ENCODE measurements at regions not wholly inside any gene's neighbourhood (a gene's known extent, or its start where the extent isn't known, plus 50 kb on each side); places are given as distances from the start of the nearest gene placed in this dataset.

- Histone ChIP-seq H3K9ac (ENCODE audit: low read length) (no peak overlapping the region), H3F3A (ENCODE audit: insufficient read depth) (no peaks in the 10 kb centered on the region)
- TF ChIP-seq CTCF (IDR thresholded peaks at IDR 0.05; ENCODE audit: insufficient read depth, low read length, poor library complexity, severe bottlenecking) (no peak), EZH2phosphoT487 (conservative IDR thresholded peaks at IDR 0.05; ENCODE audit: low read length) (no peak)
Measured at GRCh38 chr12:24246934-24247333, 297.5 kb upstream of the SOX5 start.

GRCh38 chr12:24246376-24246775 lies 296.9 kb upstream of the SOX5 start:
- Histone ChIP-seq H2AFZ (ENCODE audit: low read depth, low read length, severe bottlenecking) (no peak overlapping the region), H3K4me3 (ENCODE audit: insufficient read depth, low read length, poor library complexity, severe bottlenecking) (no peak overlapping the region), H4K20me1 (ENCODE audit: low read depth, low read length) (no peaks in the 10 kb centered on the region), H3K4me2 (ENCODE audit: low read depth, low read length, poor library complexity, severe bottlenecking) (no peak overlapping the region), H3K27me3 (ENCODE audit: low read length) (no peaks in the 10 kb centered on the region), H3K9ac (ENCODE audit: low read length) (no peak overlapping the region), H3F3A (ENCODE audit: insufficient read depth) (no peaks in the 10 kb centered on the region), H3K9me2 (replicated peaks; ENCODE audit: insufficient read depth, low read length) (no peaks in the 10 kb centered on the region), H3K36me3 (ENCODE audit: low read length) (no peaks in the 10 kb centered on the region), H3K27ac (ENCODE audit: low read depth, low read length) (no peak overlapping the region), H3K9me3 (ENCODE audit: insufficient read depth, low read length) (no peaks in the 10 kb centered on the region), H3K79me2 (ENCODE audit: insufficient read depth, low read length) (no peaks in the 10 kb centered on the region)
- no peak for TF ChIP-seq CTCF (IDR thresholded peaks at IDR 0.05; ENCODE audit: insufficient read depth, low read length, poor library complexity, severe bottlenecking)
- TF ChIP-seq EZH2phosphoT487 (conservative IDR thresholded peaks at IDR 0.05; ENCODE audit: low read length), result no peak

More at GRCh38 chr12:24246934-24247333, 297.5 kb upstream of the SOX5 start:
- Histone ChIP-seq H2AFZ (ENCODE audit: low read depth, low read length, severe bottlenecking) (no peak overlapping the region), H3K27me3 (ENCODE audit: low read length) (no peaks in the 10 kb centered on the region), H3K79me2 (ENCODE audit: insufficient read depth, low read length) (no peaks in the 10 kb centered on the region), H3K9me2 (replicated peaks; ENCODE audit: insufficient read depth, low read length) (no peaks in the 10 kb centered on the region), H3K27ac (ENCODE audit: low read depth, low read length) (no peak overlapping the region), H4K20me1 (ENCODE audit: low read depth, low read length) (no peaks in the 10 kb centered on the region), H3K9me3 (ENCODE audit: insufficient read depth, low read length) (no peaks in the 10 kb centered on the region), H3K4me2 (ENCODE audit: low read depth, low read length, poor library complexity, severe bottlenecking) (no peak overlapping the region), H3K4me3 (ENCODE audit: insufficient read depth, low read length, poor library complexity, severe bottlenecking) (no peak overlapping the region), H3K36me3 (ENCODE audit: low read length) (no peaks in the 10 kb centered on the region)

- Histone ChIP-seq H3K27ac (ENCODE audit: low read depth, low read length) (no peak overlapping the region), H3K4me3 (ENCODE audit: insufficient read depth, low read length, poor library complexity, severe bottlenecking) (no peak overlapping the region), H2AFZ (ENCODE audit: low read depth, low read length, severe bottlenecking) (no peak overlapping the region), H3K9me3 (ENCODE audit: insufficient read depth, low read length) (no peaks in the 10 kb centered on the region), H3K4me2 (ENCODE audit: low read depth, low read length, poor library complexity, severe bottlenecking) (no peak overlapping the region), H3K36me3 (ENCODE audit: low read length) (no peaks in the 10 kb centered on the region), H3K9me2 (replicated peaks; ENCODE audit: insufficient read depth, low read length) (no peaks in the 10 kb centered on the region), H3F3A (ENCODE audit: insufficient read depth) (no peaks in the 10 kb centered on the region), H3K79me2 (ENCODE audit: insufficient read depth, low read length) (no peaks in the 10 kb centered on the region), H3K27me3 (ENCODE audit: low read length) (no peaks in the 10 kb centered on the region), H3K9ac (ENCODE audit: low read length) (no peak overlapping the region), H4K20me1 (ENCODE audit: low read depth, low read length) (no peaks in the 10 kb centered on the region)
- TF ChIP-seq CTCF (IDR thresholded peaks at IDR 0.05; ENCODE audit: insufficient read depth, low read length, poor library complexity, severe bottlenecking) (no peak), EZH2phosphoT487 (conservative IDR thresholded peaks at IDR 0.05; ENCODE audit: low read length) (no peak)
Measured at GRCh38 chr12:24244801-24245200, 295.3 kb upstream of the SOX5 start.
